ENCODE measurements at regions not wholly inside any gene's neighbourhood (a gene's known extent, or its start where the extent isn't known, plus 50 kb on each side); places are given as distances from the start of the nearest gene placed in this dataset.

- TF ChIP-seq ZNF462 (CRISPR knock-in tag; IDR thresholded peaks at IDR 0.05), result no peak
- TF ChIP-seq ZNF114 (CRISPR knock-in tag; IDR thresholded peaks at IDR 0.05), result no peak
- TF ChIP-seq POLR2AphosphoS5 (IDR thresholded peaks at IDR 0.05; ENCODE audit: low read depth), result no peak
- no peak for TF ChIP-seq ZNF331 (CRISPR knock-in tag; IDR thresholded peaks at IDR 0.05; ENCODE audit: low read depth)
- no peak for TF ChIP-seq REST (IDR thresholded peaks at IDR 0.05; ENCODE audit: unreplicated experiment)
These were observed 105.1 kb downstream of the KCNF1 start (continued) for GRCh38 chr2:11016735-11017388.

GRCh38 chr2:11017921-11018320 is 106.2 kb downstream of the KCNF1 start:
- H2AFZ ChIP-seq, result no peak overlapping the region
- DNase-seq (ENCODE audit: low spot score) (no peak), ATAC-seq (no peak)
- H3K27me3 Mint-ChIP-seq (ENCODE audit: insufficient read depth, low read depth, poor library complexity), result peaks cover 3% of the 10 kb centered on the region
- no peaks in the 10 kb centered on the region; the same call in 1 of the 3 replicates for H3K9me3 Mint-ChIP-seq
- H3K4me3 ChIP-seq, result no peak overlapping the region
- peaks cover 17% of the 10 kb centered on the region for H3K4me1 Mint-ChIP-seq
- no peaks in the 10 kb centered on the region for H3K36me3 ChIP-seq (ENCODE audit: insufficient read depth)
- no peaks in the 10 kb centered on the region for H3F3A ChIP-seq (replicated peaks; ENCODE audit: low read depth)
- H3K9me2 ChIP-seq (ENCODE audit: insufficient read depth), result no peaks in the 10 kb centered on the region
- no peaks in the 10 kb centered on the region for H4K20me1 ChIP-seq (replicated peaks; ENCODE audit: insufficient read depth)
- H3K4me1 ChIP-seq (ENCODE audit: insufficient read depth), result peaks cover 5% of the 10 kb centered on the region; the same call in 1 of the 2 replicates
- no peaks in the 10 kb centered on the region for H3K79me2 ChIP-seq (replicated peaks; ENCODE audit: insufficient read depth)
- H3K36me3 Mint-ChIP-seq (ENCODE audit: low read depth), result no peaks in the 10 kb centered on the region; the same call in 2 of the 3 replicates
- no peak overlapping the region for H3K4me3 Mint-ChIP-seq
- H3K4me2 ChIP-seq, result no peak overlapping the region
- no peaks in the 10 kb centered on the region for H3K27me3 ChIP-seq (ENCODE audit: insufficient read depth)
- H3K27ac Mint-ChIP-seq, result no peak overlapping the region
- no peak overlapping the region for H3K27ac ChIP-seq (ENCODE audit: low read depth)
- no peak for TF ChIP-seq CTCF (conservative IDR thresholded peaks at IDR 0.05; ENCODE audit: low read depth in 2 of 2)
- TF ChIP-seq POLR2AphosphoS5 (IDR thresholded peaks at IDR 0.05; ENCODE audit: low read depth), result no peak

Data from GM23338 (cell line).